ENCODE measurements at regions not wholly inside any gene's neighbourhood (a gene's known extent, or its start where the extent isn't known, plus 50 kb on each side); places are given as distances from the start of the nearest gene placed in this dataset.

- Histone ChIP-seq H3K79me2 (ENCODE audit: insufficient read depth, low read length) (no peaks in the 10 kb centered on the region), H3K4me2 (ENCODE audit: low read depth, low read length) (no peak overlapping the region), H3K9me3 (ENCODE audit: low read length) (no peaks in the 10 kb centered on the region), H3K4me3 (replicated peaks in 1 of 3; ENCODE audit: insufficient read depth in 1 of 3, low read depth in 2 of 3, low read length in 3 of 3) (no peak overlapping the region), H3K9ac (ENCODE audit: insufficient read depth, low read depth, low read length) (no peak overlapping the region), H2AFZ (ENCODE audit: low read length) (no peak overlapping the region), H3K36me3 (replicated peaks in 1 of 2; ENCODE audit: control insufficient read depth in 1 of 2, insufficient read depth in 2 of 2, low read length in 2 of 2) (no peaks in the 10 kb centered on the region), H4K20me1 (ENCODE audit: insufficient read depth, low read length) (no peaks in the 10 kb centered on the region), H3K27me3 (ENCODE audit: control insufficient read depth in 1 of 2, insufficient read depth in 2 of 2, low read length in 2 of 2) (no peaks in the 10 kb centered on the region; a peak in 1 of 5 replicates), H3K27ac (ENCODE audit: extremely low read length, insufficient read depth, low read length) (no peak overlapping the region), H3K4me1 (ENCODE audit: insufficient read depth, low read length) (no peaks in the 10 kb centered on the region)
- 3% methylated on average over 3 of the region's 3 CpGs for WGBS (ENCODE audit: low lambda C conversion rate)
- no peak for TF ChIP-seq SNAPC2 (CRISPR knock-in tag; IDR thresholded peaks at IDR 0.05)
- TF ChIP-seq GPN1 (CRISPR knock-in tag; IDR thresholded peaks at IDR 0.05; ENCODE audit: borderline replicate concordance): no peak
- no peak for TF ChIP-seq ZKSCAN1 (IDR thresholded peaks at IDR 0.05; ENCODE audit: low read length)
- TF ChIP-seq BRCA1 (CRISPR knock-in tag; IDR thresholded peaks at IDR 0.05): no peak
- no peak for TF ChIP-seq ZNF12 (CRISPR knock-in tag; IDR thresholded peaks at IDR 0.05)
- TF ChIP-seq ZFP82 (CRISPR knock-in tag; IDR thresholded peaks at IDR 0.05; ENCODE audit: borderline replicate concordance): no peak
- no peak for TF ChIP-seq ZFP36L1 (CRISPR knock-in tag; IDR thresholded peaks at IDR 0.05)
- in situ Hi-C loops (cut with HindIII; ENCODE audit: extremely low pct_ligation_motif_present, low pct_unique_long_range_greater_than_20kb): no loop called here
- no peak for ATAC-seq
- no peak for FAIRE-seq
- CTCF ChIA-PET (ENCODE audit: low intra/inter-chr PET ratio, low total read pairs): no interaction called here
- no peak for DNase-seq (ENCODE audit: low spot score)
- intact Hi-C loops (cut with micrococcal nuclease; ENCODE audit: unreplicated experiment): no loop called here
- POLR2A ChIA-PET: no interaction called here
- no TSS peak for BruUV-seq (replicated peaks)
Measured at GRCh38 chr11:81970886-81971285, 762.8 kb downstream of the FAM181B start.

GRCh38 chr11:81967242-81967641, 766.4 kb downstream of the FAM181B start:
- intact Hi-C loops (cut with micrococcal nuclease; ENCODE audit: unreplicated experiment): no loop called here
- H3K27me3 ChIP-seq (ENCODE audit: control insufficient read depth in 1 of 2, insufficient read depth in 2 of 2, low read length in 2 of 2): no peaks in the 10 kb centered on the region
- H3K36me3 ChIP-seq (replicated peaks in 1 of 2; ENCODE audit: control insufficient read depth in 1 of 2, insufficient read depth in 2 of 2, low read length in 2 of 2): no peaks in the 10 kb centered on the region
- no peaks in the 10 kb centered on the region for H3K4me1 ChIP-seq (ENCODE audit: insufficient read depth, low read length)
- FAIRE-seq (no peak), DNase-seq (ENCODE audit: low spot score) (no peak), ATAC-seq (no peak)
- no peak overlapping the region for H3K4me3 ChIP-seq (replicated peaks in 1 of 3; ENCODE audit: insufficient read depth in 1 of 3, low read depth in 2 of 3, low read length in 3 of 3)
- 0% methylated on average over 1 of the region's 1 CpG for WGBS (ENCODE audit: low lambda C conversion rate)
- H3K4me2 ChIP-seq (ENCODE audit: low read depth, low read length): no peak overlapping the region
- no TSS peak for BruUV-seq (replicated peaks)
- in situ Hi-C loops (cut with HindIII; ENCODE audit: extremely low pct_ligation_motif_present, low pct_unique_long_range_greater_than_20kb): no loop called here
- no peak overlapping the region for H3K9ac ChIP-seq (ENCODE audit: insufficient read depth, low read depth, low read length)
- CTCF ChIA-PET (ENCODE audit: low intra/inter-chr PET ratio, low total read pairs): no interaction called here
- H3K27ac ChIP-seq (ENCODE audit: extremely low read length, insufficient read depth, low read length): no peak overlapping the region
- no peaks in the 10 kb centered on the region for H3K9me3 ChIP-seq (ENCODE audit: low read length)
- no peaks in the 10 kb centered on the region for H4K20me1 ChIP-seq (ENCODE audit: insufficient read depth, low read length)
- POLR2A ChIA-PET: no interaction called here
- no peak overlapping the region for H2AFZ ChIP-seq (ENCODE audit: low read length)
- no peaks in the 10 kb centered on the region for H3K79me2 ChIP-seq (ENCODE audit: insufficient read depth, low read length)
- TF ChIP-seq ZNF12 (CRISPR knock-in tag; IDR thresholded peaks at IDR 0.05) (no peak), THYN1 (CRISPR knock-in tag; IDR thresholded peaks at IDR 0.05; ENCODE audit: borderline replicate concordance, low read depth) (no peak), RBM39 (IDR thresholded peaks at IDR 0.05; ENCODE audit: low read depth, low read length, poor library complexity, severe bottlenecking) (no peak), GTF2F1 (IDR thresholded peaks at IDR 0.05; ENCODE audit: low read length) (no peak), ZNF574 (CRISPR knock-in tag; IDR thresholded peaks at IDR 0.05) (no peak), HMGA1 (CRISPR knock-in tag; conservative IDR thresholded peaks at IDR 0.05) (no peak), ZNF362 (CRISPR knock-in tag; IDR thresholded peaks at IDR 0.05; ENCODE audit: borderline replicate concordance) (no peak), PHF8 (CRISPR knock-in tag; IDR thresholded peaks at IDR 0.05) (no peak), PATZ1 (CRISPR knock-in tag; IDR thresholded peaks at IDR 0.05) (no peak)
